Keratinocyte (primary cell): ENCODE measurements at regions not wholly inside any gene's neighbourhood (a gene's known extent, or its start where the extent isn't known, plus 50 kb on each side); places are given as distances from the start of the nearest gene placed in this dataset.

Experiments
- EZH2 ChIP-seq: IDR thresholded peaks from one replicate; pipeline ENCODE4 v1.6.1; 2012; ENCODE audit warnings: inconsistent platforms, mild to moderate bottlenecking, low read length, moderate library complexity
- TF ChIP-seq, protein P1 (sequence below), 3 experiments: IDR thresholded peaks in 1 of 3; conservative IDR thresholded peaks in 1 of 3; optimal IDR thresholded peaks in 1 of 3; 2 replicates in 2 of 3; 3 replicates in 1 of 3; pipeline versions ENCODE3 to v1.5.1; 2011; ENCODE audit warnings: low read length in 3 of 3, mild to moderate bottlenecking in 3 of 3, moderate library complexity in 2 of 3, control low read depth in 1 of 3, inconsistent platforms in 1 of 3; ENCODE audit not compliant: insufficient read depth in 2 of 3; ENCODE audit errors: extremely low read depth in 1 of 3

DNA sequence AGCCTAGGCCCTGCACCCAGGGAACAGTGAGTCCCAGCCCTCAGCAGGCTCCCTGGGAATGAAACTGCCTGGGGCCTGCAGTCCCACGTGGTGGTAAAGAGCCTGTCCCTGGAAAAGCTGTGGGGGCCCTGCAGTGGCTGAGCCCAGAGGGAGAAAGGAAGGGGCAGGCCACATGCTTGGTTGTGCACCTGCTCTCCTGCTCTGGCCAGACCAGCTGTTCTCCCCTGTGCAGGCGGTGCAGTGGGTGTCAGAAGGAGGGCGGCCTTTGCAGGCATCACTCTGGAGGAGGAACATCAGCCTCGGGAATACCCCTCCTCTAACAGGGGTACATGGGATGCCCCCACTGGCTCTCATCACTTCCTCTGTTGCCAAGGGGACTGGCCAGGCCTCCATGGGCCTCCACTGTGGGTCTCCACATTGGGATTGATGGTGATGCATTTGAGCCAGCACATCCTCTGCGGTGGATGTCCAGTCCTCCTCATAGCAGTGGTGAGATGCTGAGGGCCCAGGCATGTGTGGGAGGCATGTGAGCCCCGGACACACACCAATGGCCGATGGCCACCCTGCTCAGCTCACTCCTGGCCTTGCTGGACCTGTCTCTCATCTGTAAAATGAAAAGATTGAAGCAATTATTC is 690.4 kb downstream of the BRD1 start:
- TF ChIP-seq, protein P1, sequence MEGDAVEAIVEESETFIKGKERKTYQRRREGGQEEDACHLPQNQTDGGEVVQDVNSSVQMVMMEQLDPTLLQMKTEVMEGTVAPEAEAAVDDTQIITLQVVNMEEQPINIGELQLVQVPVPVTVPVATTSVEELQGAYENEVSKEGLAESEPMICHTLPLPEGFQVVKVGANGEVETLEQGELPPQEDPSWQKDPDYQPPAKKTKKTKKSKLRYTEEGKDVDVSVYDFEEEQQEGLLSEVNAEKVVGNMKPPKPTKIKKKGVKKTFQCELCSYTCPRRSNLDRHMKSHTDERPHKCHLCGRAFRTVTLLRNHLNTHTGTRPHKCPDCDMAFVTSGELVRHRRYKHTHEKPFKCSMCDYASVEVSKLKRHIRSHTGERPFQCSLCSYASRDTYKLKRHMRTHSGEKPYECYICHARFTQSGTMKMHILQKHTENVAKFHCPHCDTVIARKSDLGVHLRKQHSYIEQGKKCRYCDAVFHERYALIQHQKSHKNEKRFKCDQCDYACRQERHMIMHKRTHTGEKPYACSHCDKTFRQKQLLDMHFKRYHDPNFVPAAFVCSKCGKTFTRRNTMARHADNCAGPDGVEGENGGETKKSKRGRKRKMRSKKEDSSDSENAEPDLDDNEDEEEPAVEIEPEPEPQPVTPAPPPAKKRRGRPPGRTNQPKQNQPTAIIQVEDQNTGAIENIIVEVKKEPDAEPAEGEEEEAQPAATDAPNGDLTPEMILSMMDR (optimal IDR thresholded peaks at IDR 0.05 in 1 of 3, IDR thresholded peaks at IDR 0.05 in 1 of 3, conservative IDR thresholded peaks at IDR 0.05 in 1 of 3; ENCODE audit: extremely low read depth in 1 of 3, insufficient read depth in 2 of 3, low read length in 3 of 3) = no peak
- no peak for TF ChIP-seq EZH2
